WTC11 (cell line): ENCODE measurements at regions not wholly inside any gene's neighbourhood (a gene's known extent, or its start where the extent isn't known, plus 50 kb on each side); places are given as distances from the start of the nearest gene placed in this dataset.
A peak's percentile ranks its signal among the peaks of the same experiment; 100 is the strongest.

Experiments used
- ATAC-seq: fragments of 200-7000 bp; cut with Tn5 transposase; 2 replicates; pipeline ENCODE4 v1.10.0; 2021; ENCODE audit warnings: mild to moderate bottlenecking, moderate library complexity
- CTCF ChIA-PET: fragments of 300-600 bp; sonication (Branson Sonifier 250); formaldehyde crosslinking; loops from one replicate; lab custom pipeline; 2021; ENCODE audit warnings: antibody characterized with exemption; lab: Charles Lee
- POLR2A ChIA-PET: fragments of 350-600 bp; sonication (Branson Sonifier 250); formaldehyde crosslinking; loops from one replicate; lab custom pipeline; 2021; ENCODE audit warnings: antibody characterized with exemption; lab: Charles Lee
- DNase-seq: peaks from one replicate; pipeline ENCODE4 v3.0.0; 2021; ENCODE audit warnings: low spot score
- H3K27ac Mint-ChIP-seq: 2 replicates; pipeline ENCODE4 v1.8.0; 2021; ENCODE audit warnings: mixed read lengths
- H3K27me3 Mint-ChIP-seq: 2 replicates; pipeline ENCODE4 v1.8.0; 2021; ENCODE audit warnings: low read depth, mild to moderate bottlenecking, moderate library complexity, mixed read lengths
- H3K36me3 Mint-ChIP-seq: 2 replicates; pipeline ENCODE4 v1.8.0; 2021; ENCODE audit warnings: mixed read lengths
- H3K4me1 Mint-ChIP-seq: 2 replicates; pipeline ENCODE4 v1.8.0; 2022; ENCODE audit warnings: mixed read lengths
- H3K4me3 Mint-ChIP-seq: 2 replicates; pipeline ENCODE4 v1.8.0; 2021; ENCODE audit warnings: mild to moderate bottlenecking, moderate library complexity, mixed read lengths
- H3K9me3 Mint-ChIP-seq: 2 replicates; pipeline ENCODE4 v1.8.0; 2021; ENCODE audit warnings: mixed read lengths
- CREB1 ChIP-seq: sonication (generic); formaldehyde crosslinking; IDR thresholded peaks from 2 replicates; pipeline ENCODE4 v1.8.0; 2023; ENCODE audit warnings: mild to moderate bottlenecking, missing genetic modification reagents
- EMX1 ChIP-seq: fragments of 250-450 bp; sonication (Bioruptor Pico); IDR thresholded peaks from 2 replicates; pipeline ENCODE4 v1.8.0; 2021; ENCODE audit warnings: mild to moderate bottlenecking
- FOXJ3 ChIP-seq: sonication (generic); formaldehyde crosslinking; IDR thresholded peaks from 2 replicates; pipeline ENCODE4 v1.9.0; 2021; ENCODE audit warnings: missing genetic modification reagents, mild to moderate bottlenecking, borderline replicate concordance
- GABPB1 ChIP-seq: sonication (generic); formaldehyde crosslinking; IDR thresholded peaks from 2 replicates; pipeline ENCODE4 v1.8.1; 2023; ENCODE audit warnings: mild to moderate bottlenecking, missing genetic modification reagents
- GRHL2 ChIP-seq: fragments of 250-450 bp; sonication (Bioruptor Pico); IDR thresholded peaks from 2 replicates; pipeline ENCODE4 v1.8.0; 2022; ENCODE audit warnings: mild to moderate bottlenecking, moderate library complexity; ENCODE audit not compliant: insufficient replicate concordance, severe bottlenecking
- GTF2I ChIP-seq: fragments of 250-450 bp; sonication (Bioruptor Pico); conservative IDR thresholded peaks from 2 replicates; pipeline ENCODE4 v1.4.0; 2021; ENCODE audit warnings: mild to moderate bottlenecking
- HMGA2 ChIP-seq: fragments of 250-450 bp; sonication (Bioruptor Pico); IDR thresholded peaks from 2 replicates; pipeline ENCODE4 v1.4.0; 2021; ENCODE audit warnings: mild to moderate bottlenecking, moderate library complexity
- IRF2 ChIP-seq: sonication (generic); formaldehyde crosslinking; IDR thresholded peaks from 2 replicates; pipeline ENCODE4 v1.8.0; 2022; ENCODE audit warnings: low read depth, missing genetic modification reagents, borderline replicate concordance
- NFATC4 ChIP-seq: fragments of 250-450 bp; sonication (Bioruptor Pico); IDR thresholded peaks from 2 replicates; pipeline ENCODE4 v1.9.0; 2021; ENCODE audit warnings: mild to moderate bottlenecking
- NR3C1 ChIP-seq: sonication (generic); formaldehyde crosslinking; conservative IDR thresholded peaks from 2 replicates; pipeline ENCODE4 v1.8.1; 2023; ENCODE audit warnings: low read depth, mild to moderate bottlenecking, missing genetic modification reagents
- RELA ChIP-seq: sonication (generic); formaldehyde crosslinking; IDR thresholded peaks from 2 replicates; pipeline ENCODE4 v1.8.1; 2022; ENCODE audit warnings: missing genetic modification reagents, mild to moderate bottlenecking, borderline replicate concordance
- TCF7 ChIP-seq: sonication (generic); formaldehyde crosslinking; IDR thresholded peaks from 2 replicates; pipeline ENCODE4 v1.8.0; 2022; ENCODE audit warnings: mild to moderate bottlenecking, low read depth, missing genetic modification reagents, moderate library complexity
- TEAD1 ChIP-seq: sonication (generic); formaldehyde crosslinking; IDR thresholded peaks from 2 replicates; pipeline ENCODE4 v1.8.0; 2022; ENCODE audit warnings: mild to moderate bottlenecking, missing genetic modification reagents
- ZNF317 ChIP-seq: sonication (generic); formaldehyde crosslinking; IDR thresholded peaks from 2 replicates; pipeline ENCODE4 v1.8.1; 2023; ENCODE audit warnings: low read depth, mild to moderate bottlenecking, moderate library complexity, missing genetic modification reagents, borderline replicate concordance
- ZNF396 ChIP-seq: fragments of 250-450 bp; sonication (Bioruptor Pico); IDR thresholded peaks from 2 replicates; pipeline ENCODE4 v1.8.0; 2021; ENCODE audit warnings: mild to moderate bottlenecking, moderate library complexity, borderline replicate concordance
- ZNF416 ChIP-seq: fragments of 250-450 bp; sonication (Bioruptor Pico); IDR thresholded peaks from 2 replicates; pipeline ENCODE4 v1.9.0; 2021; ENCODE audit warnings: mild to moderate bottlenecking, inconsistent platforms
- TF ChIP-seq, protein P1 (sequence below): sonication (generic); formaldehyde crosslinking; IDR thresholded peaks from 2 replicates; pipeline ENCODE4 v1.8.1; 2022; ENCODE audit warnings: mild to moderate bottlenecking, moderate library complexity, missing genetic modification reagents
- TF ChIP-seq, protein P2 (sequence below): sonication (generic); formaldehyde crosslinking; IDR thresholded peaks from 2 replicates; pipeline ENCODE4 v1.8.1; 2022; ENCODE audit warnings: missing genetic modification reagents, borderline replicate concordance
- TF ChIP-seq, protein P3 (sequence below): fragments of 250-450 bp; sonication (Bioruptor Pico); IDR thresholded peaks from 2 replicates; pipeline ENCODE4 v1.8.0; 2021; ENCODE audit warnings: mild to moderate bottlenecking
- TF ChIP-seq, protein P4 (sequence below): sonication (generic); formaldehyde crosslinking; IDR thresholded peaks from 2 replicates; pipeline ENCODE4 v1.8.1; 2023; ENCODE audit warnings: mild to moderate bottlenecking, missing genetic modification reagents
- TF ChIP-seq, protein P5 (sequence below): sonication (generic); formaldehyde crosslinking; IDR thresholded peaks from 2 replicates; pipeline ENCODE4 v1.8.1; 2023; ENCODE audit warnings: mild to moderate bottlenecking, missing genetic modification reagents, moderate library complexity
- TF ChIP-seq, protein P6 (sequence below): sonication (generic); formaldehyde crosslinking; IDR thresholded peaks from 2 replicates; pipeline ENCODE4 v1.8.1; 2023; ENCODE audit warnings: mild to moderate bottlenecking, missing genetic modification reagents, borderline replicate concordance
- TF ChIP-seq, protein P7 (sequence below): sonication (generic); formaldehyde crosslinking; IDR thresholded peaks from 2 replicates; pipeline ENCODE4 v1.8.1; 2023; ENCODE audit warnings: mild to moderate bottlenecking, missing genetic modification reagents

DNA sequence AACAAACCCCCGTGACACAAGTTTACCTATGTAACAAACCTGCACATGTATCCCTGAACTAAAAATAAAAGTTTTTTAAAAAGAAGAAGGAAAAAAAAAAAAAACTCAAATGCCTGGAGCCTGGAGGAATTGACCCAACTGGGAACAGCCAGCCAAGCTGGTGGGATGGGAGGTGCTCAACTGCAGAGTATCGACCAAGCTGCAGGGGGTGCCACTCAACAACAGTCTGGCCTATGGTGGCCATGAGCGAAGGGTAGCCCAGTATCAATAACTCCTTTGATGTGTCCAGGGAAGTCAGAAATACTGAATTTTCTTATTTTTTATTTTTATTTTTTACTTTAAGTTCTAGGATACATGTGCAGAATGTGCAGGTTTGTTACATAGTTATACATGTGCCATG lies 310.3 kb upstream of the DLGAP1 start:
- no peak overlapping the region for H3K4me3 Mint-ChIP-seq
- DNase-seq (peak; percentile 58), ATAC-seq (peak; percentile 83)
- ChIA-PET POLR2A (no interaction called here), CTCF (interaction anchor here (1.0 to 2.5 kb wide), 4 partner anchors 140 to 292 kb away, joined by 3 to 23 read pairs (median 6); no protein-coding TSS in a partner anchor)
- H3K9me3 Mint-ChIP-seq = peaks cover 10% of the 10 kb centered on the region; the same call in 1 of the 2 replicates
- no peak overlapping the region for H3K27ac Mint-ChIP-seq
- H3K27me3 Mint-ChIP-seq = no peaks in the 10 kb centered on the region
- H3K36me3 Mint-ChIP-seq = 0 out of 2 replicates have a peak, but pooled peaks cover 6% of the 10 kb centered on the region
- peaks cover 14% of the 10 kb centered on the region for H3K4me1 Mint-ChIP-seq
- TF ChIP-seq IRF2 (CRISPR knock-in tag) = no peak
- TF ChIP-seq, protein P1, sequence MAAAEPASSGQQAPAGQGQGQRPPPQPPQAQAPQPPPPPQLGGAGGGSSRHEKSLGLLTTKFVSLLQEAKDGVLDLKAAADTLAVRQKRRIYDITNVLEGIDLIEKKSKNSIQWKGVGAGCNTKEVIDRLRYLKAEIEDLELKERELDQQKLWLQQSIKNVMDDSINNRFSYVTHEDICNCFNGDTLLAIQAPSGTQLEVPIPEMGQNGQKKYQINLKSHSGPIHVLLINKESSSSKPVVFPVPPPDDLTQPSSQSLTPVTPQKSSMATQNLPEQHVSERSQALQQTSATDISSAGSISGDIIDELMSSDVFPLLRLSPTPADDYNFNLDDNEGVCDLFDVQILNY (CRISPR knock-in tag) = no peak
- no peak for TF ChIP-seq RELA (CRISPR knock-in tag)
- TF ChIP-seq, protein P2, sequence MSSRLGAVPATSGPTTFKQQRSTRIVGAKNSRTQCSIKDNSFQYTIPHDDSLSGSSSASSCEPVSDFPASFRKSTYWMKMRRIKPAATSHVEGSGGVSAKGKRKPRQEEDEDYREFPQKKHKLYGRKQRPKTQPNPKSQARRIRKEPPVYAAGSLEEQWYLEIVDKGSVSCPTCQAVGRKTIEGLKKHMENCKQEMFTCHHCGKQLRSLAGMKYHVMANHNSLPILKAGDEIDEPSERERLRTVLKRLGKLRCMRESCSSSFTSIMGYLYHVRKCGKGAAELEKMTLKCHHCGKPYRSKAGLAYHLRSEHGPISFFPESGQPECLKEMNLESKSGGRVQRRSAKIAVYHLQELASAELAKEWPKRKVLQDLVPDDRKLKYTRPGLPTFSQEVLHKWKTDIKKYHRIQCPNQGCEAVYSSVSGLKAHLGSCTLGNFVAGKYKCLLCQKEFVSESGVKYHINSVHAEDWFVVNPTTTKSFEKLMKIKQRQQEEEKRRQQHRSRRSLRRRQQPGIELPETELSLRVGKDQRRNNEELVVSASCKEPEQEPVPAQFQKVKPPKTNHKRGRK = no peak
- TF ChIP-seq ZNF416 (CRISPR knock-in tag) = no peak
- TF ChIP-seq, protein P3, sequence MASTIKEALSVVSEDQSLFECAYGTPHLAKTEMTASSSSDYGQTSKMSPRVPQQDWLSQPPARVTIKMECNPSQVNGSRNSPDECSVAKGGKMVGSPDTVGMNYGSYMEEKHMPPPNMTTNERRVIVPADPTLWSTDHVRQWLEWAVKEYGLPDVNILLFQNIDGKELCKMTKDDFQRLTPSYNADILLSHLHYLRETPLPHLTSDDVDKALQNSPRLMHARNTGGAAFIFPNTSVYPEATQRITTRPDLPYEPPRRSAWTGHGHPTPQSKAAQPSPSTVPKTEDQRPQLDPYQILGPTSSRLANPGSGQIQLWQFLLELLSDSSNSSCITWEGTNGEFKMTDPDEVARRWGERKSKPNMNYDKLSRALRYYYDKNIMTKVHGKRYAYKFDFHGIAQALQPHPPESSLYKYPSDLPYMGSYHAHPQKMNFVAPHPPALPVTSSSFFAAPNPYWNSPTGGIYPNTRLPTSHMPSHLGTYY = no peak
- TF ChIP-seq TEAD1 = no peak
- TF ChIP-seq, protein P4, sequence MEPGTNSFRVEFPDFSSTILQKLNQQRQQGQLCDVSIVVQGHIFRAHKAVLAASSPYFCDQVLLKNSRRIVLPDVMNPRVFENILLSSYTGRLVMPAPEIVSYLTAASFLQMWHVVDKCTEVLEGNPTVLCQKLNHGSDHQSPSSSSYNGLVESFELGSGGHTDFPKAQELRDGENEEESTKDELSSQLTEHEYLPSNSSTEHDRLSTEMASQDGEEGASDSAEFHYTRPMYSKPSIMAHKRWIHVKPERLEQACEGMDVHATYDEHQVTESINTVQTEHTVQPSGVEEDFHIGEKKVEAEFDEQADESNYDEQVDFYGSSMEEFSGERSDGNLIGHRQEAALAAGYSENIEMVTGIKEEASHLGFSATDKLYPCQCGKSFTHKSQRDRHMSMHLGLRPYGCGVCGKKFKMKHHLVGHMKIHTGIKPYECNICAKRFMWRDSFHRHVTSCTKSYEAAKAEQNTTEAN (CRISPR knock-in tag) = no peak
- TF ChIP-seq HMGA2 = no peak
- TF ChIP-seq GRHL2 = no peak
- no peak for TF ChIP-seq NFATC4 (CRISPR knock-in tag)
- TF ChIP-seq CREB1 (CRISPR knock-in tag) = no peak
- TF ChIP-seq, protein P5, sequence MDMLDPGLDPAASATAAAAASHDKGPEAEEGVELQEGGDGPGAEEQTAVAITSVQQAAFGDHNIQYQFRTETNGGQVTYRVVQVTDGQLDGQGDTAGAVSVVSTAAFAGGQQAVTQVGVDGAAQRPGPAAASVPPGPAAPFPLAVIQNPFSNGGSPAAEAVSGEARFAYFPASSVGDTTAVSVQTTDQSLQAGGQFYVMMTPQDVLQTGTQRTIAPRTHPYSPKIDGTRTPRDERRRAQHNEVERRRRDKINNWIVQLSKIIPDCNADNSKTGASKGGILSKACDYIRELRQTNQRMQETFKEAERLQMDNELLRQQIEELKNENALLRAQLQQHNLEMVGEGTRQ (CRISPR knock-in tag) = no peak
- TF ChIP-seq GTF2I (CRISPR knock-in tag) = no peak

DNA sequence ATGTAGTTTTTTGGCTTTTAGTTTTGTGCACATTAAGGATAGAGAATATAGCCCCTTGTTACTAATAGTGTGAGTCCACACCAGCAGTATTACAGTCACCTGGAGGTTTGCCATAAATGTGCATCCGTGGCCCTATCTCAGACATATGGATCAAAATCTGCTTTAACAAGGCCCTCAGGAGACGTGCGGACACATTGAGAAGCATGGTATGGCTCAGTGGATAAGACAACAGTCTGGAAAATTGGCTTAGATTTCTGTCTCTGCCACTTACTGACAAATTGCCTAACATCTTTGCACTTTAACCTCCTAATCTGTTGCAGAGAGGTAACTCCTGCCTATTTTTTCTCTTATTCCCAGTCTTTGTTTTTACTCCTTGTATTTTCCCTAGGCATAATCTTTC lies 307.2 kb upstream of the DLGAP1 start:
- DNase-seq (no peak), ATAC-seq (no peak)
- Mint-ChIP-seq H3K27ac (no peak overlapping the region), H3K9me3 (peaks cover 10% of the 10 kb centered on the region; the same call in 1 of the 2 replicates), H3K4me3 (no peak overlapping the region), H3K27me3 (no peaks in the 10 kb centered on the region; the same call in 1 of the 2 replicates), H3K36me3 (0 out of 2 replicates have a peak, but pooled peaks cover 6% of the 10 kb centered on the region), H3K4me1 (peaks cover 14% of the 10 kb centered on the region)
- ChIA-PET POLR2A (no interaction called here), CTCF (no interaction called here)
- no peak for TF ChIP-seq FOXJ3 (CRISPR knock-in tag)
- TF ChIP-seq GABPB1 (CRISPR knock-in tag) = no peak
- no peak for TF ChIP-seq ZNF416 (CRISPR knock-in tag)
- no peak for TF ChIP-seq NR3C1 (CRISPR knock-in tag)
- TF ChIP-seq ZNF317 = no peak
- TF ChIP-seq TEAD1 = no peak
- no peak for TF ChIP-seq EMX1 (CRISPR knock-in tag)
- TF ChIP-seq, protein P6, sequence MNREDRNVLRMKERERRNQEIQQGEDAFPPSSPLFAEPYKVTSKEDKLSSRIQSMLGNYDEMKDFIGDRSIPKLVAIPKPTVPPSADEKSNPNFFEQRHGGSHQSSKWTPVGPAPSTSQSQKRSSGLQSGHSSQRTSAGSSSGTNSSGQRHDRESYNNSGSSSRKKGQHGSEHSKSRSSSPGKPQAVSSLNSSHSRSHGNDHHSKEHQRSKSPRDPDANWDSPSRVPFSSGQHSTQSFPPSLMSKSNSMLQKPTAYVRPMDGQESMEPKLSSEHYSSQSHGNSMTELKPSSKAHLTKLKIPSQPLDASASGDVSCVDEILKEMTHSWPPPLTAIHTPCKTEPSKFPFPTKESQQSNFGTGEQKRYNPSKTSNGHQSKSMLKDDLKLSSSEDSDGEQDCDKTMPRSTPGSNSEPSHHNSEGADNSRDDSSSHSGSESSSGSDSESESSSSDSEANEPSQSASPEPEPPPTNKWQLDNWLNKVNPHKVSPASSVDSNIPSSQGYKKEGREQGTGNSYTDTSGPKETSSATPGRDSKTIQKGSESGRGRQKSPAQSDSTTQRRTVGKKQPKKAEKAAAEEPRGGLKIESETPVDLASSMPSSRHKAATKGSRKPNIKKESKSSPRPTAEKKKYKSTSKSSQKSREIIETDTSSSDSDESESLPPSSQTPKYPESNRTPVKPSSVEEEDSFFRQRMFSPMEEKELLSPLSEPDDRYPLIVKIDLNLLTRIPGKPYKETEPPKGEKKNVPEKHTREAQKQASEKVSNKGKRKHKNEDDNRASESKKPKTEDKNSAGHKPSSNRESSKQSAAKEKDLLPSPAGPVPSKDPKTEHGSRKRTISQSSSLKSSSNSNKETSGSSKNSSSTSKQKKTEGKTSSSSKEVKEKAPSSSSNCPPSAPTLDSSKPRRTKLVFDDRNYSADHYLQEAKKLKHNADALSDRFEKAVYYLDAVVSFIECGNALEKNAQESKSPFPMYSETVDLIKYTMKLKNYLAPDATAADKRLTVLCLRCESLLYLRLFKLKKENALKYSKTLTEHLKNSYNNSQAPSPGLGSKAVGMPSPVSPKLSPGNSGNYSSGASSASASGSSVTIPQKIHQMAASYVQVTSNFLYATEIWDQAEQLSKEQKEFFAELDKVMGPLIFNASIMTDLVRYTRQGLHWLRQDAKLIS (CRISPR knock-in tag) = no peak
- no peak for TF ChIP-seq ZNF396 (CRISPR knock-in tag)
- TF ChIP-seq, protein P3 = no peak
- TF ChIP-seq, protein P7, sequence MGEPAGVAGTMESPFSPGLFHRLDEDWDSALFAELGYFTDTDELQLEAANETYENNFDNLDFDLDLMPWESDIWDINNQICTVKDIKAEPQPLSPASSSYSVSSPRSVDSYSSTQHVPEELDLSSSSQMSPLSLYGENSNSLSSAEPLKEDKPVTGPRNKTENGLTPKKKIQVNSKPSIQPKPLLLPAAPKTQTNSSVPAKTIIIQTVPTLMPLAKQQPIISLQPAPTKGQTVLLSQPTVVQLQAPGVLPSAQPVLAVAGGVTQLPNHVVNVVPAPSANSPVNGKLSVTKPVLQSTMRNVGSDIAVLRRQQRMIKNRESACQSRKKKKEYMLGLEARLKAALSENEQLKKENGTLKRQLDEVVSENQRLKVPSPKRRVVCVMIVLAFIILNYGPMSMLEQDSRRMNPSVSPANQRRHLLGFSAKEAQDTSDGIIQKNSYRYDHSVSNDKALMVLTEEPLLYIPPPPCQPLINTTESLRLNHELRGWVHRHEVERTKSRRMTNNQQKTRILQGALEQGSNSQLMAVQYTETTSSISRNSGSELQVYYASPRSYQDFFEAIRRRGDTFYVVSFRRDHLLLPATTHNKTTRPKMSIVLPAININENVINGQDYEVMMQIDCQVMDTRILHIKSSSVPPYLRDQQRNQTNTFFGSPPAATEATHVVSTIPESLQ (CRISPR knock-in tag) = no peak
- no peak for TF ChIP-seq NFATC4 (CRISPR knock-in tag)
- no peak for TF ChIP-seq TCF7 (CRISPR knock-in tag)
